Activated CD8-positive, alpha-beta T cell treated with anti-CD3 and anti-CD28 coated beads for 36 hours (primary cell): ENCODE measurements at regions not wholly inside any gene's neighbourhood (a gene's known extent, or its start where the extent isn't known, plus 50 kb on each side); places are given as distances from the start of the nearest gene placed in this dataset.

Experiments used
- ATAC-seq: fragments of 200-7000 bp; cut with Tn5 transposase; one replicate; pipeline ENCODE4 v1.10.0; 2021; ENCODE audit warnings: mild to moderate bottlenecking, moderate library complexity
- CTCF ChIA-PET: fragments of 350-600 bp; sonication (Branson Sonifier 250); formaldehyde crosslinking; loops from one replicate; lab custom pipeline; 2021; ENCODE audit warnings: antibody characterized with exemption; lab: Charles Lee
- POLR2A ChIA-PET: fragments of 350-600 bp; sonication (Branson Sonifier 250); formaldehyde crosslinking; loops from one replicate; lab custom pipeline; 2021; ENCODE audit warnings: antibody characterized with exemption; lab: Charles Lee
- DNase-seq: peaks from one replicate; pipeline ENCODE4 v3.0.0-alpha.2; 2020
- H3K27ac Mint-ChIP-seq: one replicate; pipeline ENCODE4 v1.8.0; 2021; ENCODE audit warnings: mild to moderate bottlenecking, mixed read lengths
- H3K27me3 Mint-ChIP-seq: one replicate; pipeline ENCODE4 v1.8.0; 2021; ENCODE audit warnings: mixed read lengths
- H3K36me3 Mint-ChIP-seq: one replicate; pipeline ENCODE4 v1.8.0; 2021; ENCODE audit warnings: low read depth, mixed read lengths
- H3K4me1 Mint-ChIP-seq: one replicate; pipeline ENCODE4 v1.8.0; 2021; ENCODE audit warnings: low read depth, mixed read lengths
- H3K4me3 Mint-ChIP-seq: one replicate; pipeline ENCODE4 v1.8.0; 2021; ENCODE audit warnings: mild to moderate bottlenecking, moderate library complexity, mixed read lengths
- H3K9me3 Mint-ChIP-seq: one replicate; pipeline ENCODE4 v1.8.0; 2021; ENCODE audit warnings: mixed read lengths
- CTCF ChIP-seq: fragments of 200-600 bp; IDR thresholded peaks from one replicate; pipeline ENCODE4 v1.8.0; 2022; ENCODE audit warnings: antibody characterized with exemption, mild to moderate bottlenecking
- intact Hi-C: fragments of 100-400 bp; cut with micrococcal nuclease; formaldehyde crosslinking; loops from one replicate; pipeline ENCODE4 v1.10.0; 2022

DNA sequence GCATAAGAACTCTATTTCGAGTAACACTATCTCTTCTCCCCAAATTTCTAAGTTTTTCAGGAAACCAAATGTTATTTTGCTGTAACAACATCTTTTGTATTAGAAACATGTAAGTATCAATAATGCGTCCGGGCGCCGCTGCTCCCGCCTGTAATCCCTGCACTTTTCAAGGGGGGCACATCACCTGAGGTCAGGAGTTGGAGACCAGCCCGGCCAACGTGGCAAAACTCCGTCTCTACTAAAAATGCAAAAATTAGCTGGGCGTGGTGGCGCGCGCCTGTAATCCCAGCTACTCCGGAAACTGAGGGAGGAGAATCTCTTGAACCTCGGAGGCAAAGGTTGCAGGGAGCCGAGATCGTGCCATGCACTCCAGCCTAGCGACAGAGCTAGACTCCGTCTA, 881.1 kb upstream of the NUDT12 start:
- no peak overlapping the region for H3K4me3 Mint-ChIP-seq
- no peaks in the 10 kb centered on the region for H3K27me3 Mint-ChIP-seq
- POLR2A ChIA-PET: no interaction called here
- CTCF ChIA-PET: no interaction called here
- ATAC-seq (no peak), DNase-seq (no peak)
- H3K27ac Mint-ChIP-seq: no peak overlapping the region
- intact Hi-C loops: no loop called here
- H3K9me3 Mint-ChIP-seq: peaks cover 2% of the 10 kb centered on the region
- no peaks in the 10 kb centered on the region for H3K36me3 Mint-ChIP-seq
- no peaks in the 10 kb centered on the region for H3K4me1 Mint-ChIP-seq
- TF ChIP-seq CTCF: no peak

DNA sequence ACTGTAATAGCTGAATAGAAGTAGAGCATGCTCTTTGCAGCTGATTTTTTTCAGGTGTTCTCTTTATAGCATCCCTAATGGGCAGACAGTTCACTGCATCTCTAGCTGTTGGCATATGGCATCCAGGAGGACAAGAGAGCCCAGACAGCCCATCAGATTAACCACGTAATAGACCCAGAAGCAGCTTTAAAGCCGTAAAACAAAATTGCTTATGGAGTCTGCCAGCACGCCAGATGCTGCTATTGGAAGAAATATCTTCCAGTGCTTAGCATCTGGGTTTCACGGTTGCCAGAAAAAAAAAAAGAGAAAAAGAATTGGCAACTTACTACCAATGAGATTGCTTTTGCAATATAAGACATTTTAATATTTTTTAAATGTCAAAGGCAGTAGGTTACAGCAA, 869.4 kb upstream of the NUDT12 start:
- intact Hi-C loops: no loop called here
- CTCF ChIA-PET: no interaction called here
- ATAC-seq: no peak

GRCh38 chr5:104431002-104431620, 868.5 kb upstream of the NUDT12 start:
- Mint-ChIP-seq H3K36me3 (no peaks in the 10 kb centered on the region), H3K4me1 (no peaks in the 10 kb centered on the region), H3K9me3 (no peaks in the 10 kb centered on the region), H3K27me3 (no peaks in the 10 kb centered on the region), H3K27ac (no peak overlapping the region), H3K4me3 (no peak overlapping the region)
- no peak for DNase-seq
- ATAC-seq: no peak
- TF ChIP-seq CTCF: no peak
- CTCF ChIA-PET: no interaction called here
- POLR2A ChIA-PET: no interaction called here
- intact Hi-C loops: no loop called here

More for the DNA sequence above, 869.4 kb upstream of the NUDT12 start:
- TF ChIP-seq CTCF: no peak
- Mint-ChIP-seq H3K4me3 (no peak overlapping the region), H3K36me3 (no peaks in the 10 kb centered on the region), H3K27ac (no peak overlapping the region), H3K9me3 (no peaks in the 10 kb centered on the region), H3K27me3 (no peaks in the 10 kb centered on the region), H3K4me1 (no peaks in the 10 kb centered on the region)
- no peak for DNase-seq
- POLR2A ChIA-PET: no interaction called here

GRCh38 chr5:104429911-104430310, 867.3 kb upstream of the NUDT12 start:
- Mint-ChIP-seq H3K4me1 (no peaks in the 10 kb centered on the region), H3K9me3 (no peaks in the 10 kb centered on the region), H3K4me3 (no peak overlapping the region), H3K36me3 (no peaks in the 10 kb centered on the region), H3K27ac (no peak overlapping the region), H3K27me3 (no peaks in the 10 kb centered on the region)
- intact Hi-C loops: no loop called here
- no peak for TF ChIP-seq CTCF
- DNase-seq: no peak
- ChIA-PET CTCF (no interaction called here), POLR2A (interaction anchor here (0.6 kb wide), 1 partner anchor 17 kb away, joined by 3 read pairs; no protein-coding TSS in a partner anchor)
- ATAC-seq: no peak

GRCh38 chr5:104421431-104421830, 858.8 kb upstream of the NUDT12 start:
- H3K27ac Mint-ChIP-seq: no peak overlapping the region
- intact Hi-C loops: no loop called here

More at GRCh38 chr5:104421431-104421830, 858.8 kb upstream of the NUDT12 start:
- Mint-ChIP-seq H3K4me1 (no peaks in the 10 kb centered on the region), H3K27me3 (no peaks in the 10 kb centered on the region), H3K36me3 (no peaks in the 10 kb centered on the region), H3K9me3 (peaks cover 2% of the 10 kb centered on the region), H3K4me3 (no peak overlapping the region)
- ChIA-PET POLR2A (no interaction called here), CTCF (no interaction called here)
- ATAC-seq: no peak
- DNase-seq: no peak
- TF ChIP-seq CTCF: no peak
